ENCODE measurements at regions not wholly inside any gene's neighbourhood (a gene's known extent, or its start where the extent isn't known, plus 50 kb on each side); places are given as distances from the start of the nearest gene placed in this dataset.

GRCh38 chr4:54395013-54395527, 166.0 kb downstream of the PDGFRA start:
- TF ChIP-seq EZH2 (IDR thresholded peaks at IDR 0.05; ENCODE audit: insufficient read depth, poor library complexity, severe bottlenecking) (no peak), EZH2phosphoT487 (IDR thresholded peaks at IDR 0.05; ENCODE audit: insufficient read depth, low read depth) (no peak)
